ENCODE measurements at regions not wholly inside any gene's neighbourhood (a gene's known extent, or its start where the extent isn't known, plus 50 kb on each side); places are given as distances from the start of the nearest gene placed in this dataset.
"Not testable (repeated sequence)": the region's sequence is repeated elsewhere in the genome, so short reads cannot be mapped to it uniquely, and the experiment has no call there.

GRCh38 chr11:16542353-16542752 lies 186.0 kb upstream of the SOX6 start:
- no peak for DNase-seq (ENCODE audit: low read depth in 4 of 4, low spot score in 3 of 4)

GRCh38 chr11:16536513-16536912 lies 180.2 kb upstream of the SOX6 start:
- no peak for DNase-seq (ENCODE audit: low read depth in 4 of 4, low spot score in 3 of 4)

DNA sequence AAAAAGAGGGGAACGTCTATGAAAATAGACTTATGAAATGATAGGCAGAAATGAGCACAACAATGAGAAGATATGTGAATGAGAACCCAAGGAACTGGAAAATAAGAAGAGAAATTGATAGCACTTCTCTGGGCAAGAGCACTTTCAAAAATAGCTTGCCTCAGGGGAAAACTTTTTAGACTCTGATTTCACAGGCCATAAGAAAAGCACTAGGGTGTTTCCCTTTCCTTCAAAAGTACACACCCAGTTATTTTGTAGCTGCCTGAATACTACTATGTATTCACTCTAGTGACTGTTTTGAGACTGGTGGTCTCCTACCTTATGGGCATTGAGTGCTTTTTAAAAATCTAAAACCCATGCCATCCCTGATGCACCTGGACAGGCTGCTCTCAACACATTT lies 172.3 kb upstream of the SOX6 start:
- no peak for DNase-seq (ENCODE audit: low read depth in 4 of 4, low spot score in 3 of 4)

DNA sequence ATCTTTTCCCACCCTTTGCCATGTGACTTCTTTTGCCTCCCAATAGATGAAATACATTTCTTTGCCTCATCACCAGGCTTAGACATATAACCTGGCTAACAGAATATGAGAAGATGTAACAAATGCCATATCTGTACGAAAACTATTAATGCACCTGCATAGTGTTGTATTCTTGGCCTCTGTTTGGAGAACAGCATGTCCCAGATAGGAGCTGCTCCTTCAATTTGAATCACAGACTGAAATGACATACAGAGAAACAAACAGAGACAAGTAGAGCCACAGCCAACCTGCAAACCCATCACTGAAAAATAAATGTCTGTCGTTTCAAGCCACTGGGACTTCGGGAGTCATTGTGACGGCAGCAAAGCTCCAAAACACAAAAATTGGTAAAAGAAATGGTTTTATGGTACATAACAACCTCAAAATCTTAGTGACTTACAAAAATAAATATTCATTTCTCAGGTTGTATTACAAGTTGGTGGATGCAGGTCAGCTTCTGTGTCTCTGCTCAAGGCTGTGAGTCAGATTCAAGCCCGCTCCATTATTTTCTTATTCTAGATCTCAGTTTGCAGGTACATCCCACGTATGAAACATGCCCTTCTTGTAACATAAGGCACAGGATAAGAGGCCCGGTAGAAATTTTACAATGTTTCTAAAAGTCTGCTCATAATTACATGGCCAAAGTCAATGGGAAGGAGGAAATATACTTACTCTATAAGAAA lies 171.3 kb upstream of the SOX6 start:
- no peak for DNase-seq (ENCODE audit: low read depth in 4 of 4, low spot score in 3 of 4)

GRCh38 chr11:16526947-16527346 lies 170.6 kb upstream of the SOX6 start:
- DNase-seq (ENCODE audit: low read depth in 4 of 4, low spot score in 3 of 4): no peak

DNA sequence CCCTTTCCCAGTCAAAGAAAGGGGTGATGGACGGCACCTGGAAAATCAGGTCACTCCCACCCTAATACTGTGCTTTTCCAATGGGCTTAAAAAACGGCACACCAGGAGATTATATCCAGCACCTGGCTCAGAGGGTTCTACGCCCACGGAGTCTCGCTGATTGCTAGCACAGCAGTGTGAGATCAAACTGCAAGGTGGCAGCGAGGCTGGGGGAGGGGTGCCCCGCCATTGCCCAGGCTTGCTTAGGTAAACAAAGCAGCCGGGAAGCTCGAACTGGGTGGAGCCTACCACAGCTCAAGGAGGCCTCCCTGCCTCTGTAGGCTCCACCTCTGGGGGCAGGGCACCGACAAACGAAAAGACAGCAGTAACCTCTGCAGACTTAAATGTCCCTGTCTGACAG lies 164.4 kb upstream of the SOX6 start:
- not testable (repeated sequence) for DNase-seq (ENCODE audit: low read depth in 4 of 4, low spot score in 3 of 4)

- DNase-seq (ENCODE audit: low read depth in 4 of 4, low spot score in 3 of 4): no peak
These were observed 156.5 kb upstream of the SOX6 start for GRCh38 chr11:16512899-16513241.

DNA sequence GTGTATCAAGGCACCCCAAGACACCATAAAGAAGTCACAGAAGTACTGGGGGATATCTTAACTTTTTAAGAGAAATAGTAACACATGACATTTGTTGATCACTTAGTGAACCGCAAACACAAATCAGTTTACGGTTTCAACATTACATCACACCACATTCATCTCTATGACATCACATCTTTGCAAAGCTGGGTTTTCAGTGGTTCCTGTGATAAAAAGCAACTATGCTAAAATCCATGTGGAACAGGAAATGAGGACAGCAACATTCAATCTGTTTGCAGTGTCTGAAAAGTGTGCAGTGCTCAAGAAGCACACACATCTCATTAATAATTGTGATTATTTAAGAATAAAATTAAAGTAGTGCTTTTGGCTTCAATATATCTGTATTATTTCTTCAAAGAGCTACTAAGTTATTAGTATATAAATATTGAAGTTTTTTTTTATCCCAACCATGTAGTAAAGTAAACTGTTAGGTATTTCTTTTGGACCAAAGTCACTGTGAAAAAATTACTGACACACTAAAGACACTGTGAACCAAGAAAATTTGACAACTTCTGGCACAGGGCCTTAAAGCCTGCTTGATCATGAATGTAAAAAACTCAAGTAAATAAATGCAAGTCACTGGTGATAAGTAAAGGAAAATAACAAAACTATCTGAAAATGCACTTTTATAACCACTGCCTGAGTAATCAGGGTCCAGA lies 156.0 kb upstream of the SOX6 start:
- no peak for DNase-seq (ENCODE audit: low read depth in 4 of 4, low spot score in 3 of 4)

- DNase-seq (ENCODE audit: low read depth in 4 of 4, low spot score in 3 of 4): no peak
These were observed 155.1 kb upstream of the SOX6 start for GRCh38 chr11:16511116-16512114.

- no peak for DNase-seq (ENCODE audit: low read depth in 4 of 4, low spot score in 3 of 4)
These were observed 149.1 kb upstream of the SOX6 start for GRCh38 chr11:16505481-16505880.

GRCh38 chr11:16503891-16504290 lies 147.5 kb upstream of the SOX6 start:
- DNase-seq (ENCODE audit: low read depth in 4 of 4, low spot score in 3 of 4): not testable (repeated sequence)

- no peak for DNase-seq (ENCODE audit: low read depth in 4 of 4, low spot score in 3 of 4)
These were observed 138.8 kb upstream of the SOX6 start for GRCh38 chr11:16494918-16495691.

DNA sequence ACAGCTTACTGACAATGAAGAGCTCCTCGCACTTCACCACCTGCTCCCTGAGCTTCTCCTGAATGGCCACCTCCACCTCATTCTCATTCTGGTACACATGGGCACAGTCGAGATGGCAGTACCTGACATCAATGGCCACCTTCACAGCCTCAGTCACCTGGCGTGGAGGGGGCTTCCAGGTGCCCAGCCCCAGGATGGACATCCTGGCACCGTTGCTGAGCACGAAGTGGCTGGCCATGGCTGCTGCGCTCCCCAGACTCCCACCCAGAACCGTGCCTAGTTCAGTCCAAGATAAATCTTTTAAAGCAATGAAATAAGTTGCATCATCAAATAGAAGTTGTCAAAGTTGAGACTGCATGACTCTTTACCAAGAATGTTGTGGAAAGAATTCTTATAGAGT lies 128.1 kb upstream of the SOX6 start:
- DNase-seq (ENCODE audit: low read depth in 4 of 4, low spot score in 3 of 4): no peak

GRCh38 chr11:16474659-16475058 lies 118.3 kb upstream of the SOX6 start:
- DNase-seq (ENCODE audit: low read depth in 4 of 4, low spot score in 3 of 4): no peak

DNA sequence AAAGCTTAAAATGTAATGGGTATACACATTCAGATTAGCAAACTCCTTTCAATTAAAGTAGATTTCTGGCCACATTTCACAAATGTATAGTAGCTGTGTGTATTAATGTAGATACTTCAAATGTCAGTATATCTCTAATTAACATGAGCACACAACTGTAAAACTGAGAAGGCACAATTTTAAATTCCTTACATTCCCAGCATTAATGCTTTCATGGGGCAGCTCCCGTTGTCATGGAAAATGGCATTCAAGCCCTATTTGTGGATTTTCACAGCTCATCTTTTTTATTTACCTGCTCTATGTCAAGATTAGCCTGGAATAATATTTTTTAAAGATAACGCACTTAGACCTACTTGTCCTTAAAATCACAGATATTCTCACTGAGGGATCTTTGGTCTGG lies 113.6 kb upstream of the SOX6 start:
- DNase-seq (ENCODE audit: low read depth in 4 of 4, low spot score in 3 of 4): no peak

DNA sequence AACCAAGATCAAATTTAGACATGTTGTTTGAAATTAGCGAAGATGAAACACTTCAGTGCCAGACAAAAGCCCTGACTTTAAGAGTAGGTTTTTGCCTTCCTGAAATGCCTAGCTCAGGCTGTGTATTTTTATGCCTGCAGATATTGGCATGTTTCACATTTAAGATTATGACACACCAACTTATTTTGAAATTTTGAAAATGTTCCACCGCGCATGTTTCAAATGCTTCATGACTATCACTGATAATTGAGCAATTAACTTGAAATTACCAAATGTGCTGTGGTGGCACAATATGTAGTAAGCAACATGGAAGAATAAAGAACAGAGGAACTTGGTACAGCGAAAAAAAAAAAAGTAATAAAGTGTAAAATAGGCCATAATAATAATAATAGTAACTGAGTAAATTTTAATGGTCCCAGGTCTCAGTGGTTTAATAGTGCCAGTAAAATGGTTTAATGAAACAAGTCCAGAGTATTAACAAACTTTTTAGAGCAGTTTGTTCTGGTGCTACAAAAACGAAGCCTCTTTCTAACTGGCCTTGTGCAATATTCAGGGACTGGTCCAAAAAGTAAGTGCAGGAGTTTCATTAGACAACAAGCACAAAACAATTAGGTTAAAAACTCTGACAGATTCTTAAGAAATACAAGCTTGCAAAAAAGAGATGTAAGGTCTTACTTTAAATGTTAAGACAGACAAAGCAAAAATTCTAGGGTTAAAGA lies 112.5 kb upstream of the SOX6 start:
- DNase-seq (ENCODE audit: low read depth in 4 of 4, low spot score in 3 of 4): no peak

- DNase-seq (ENCODE audit: low read depth in 4 of 4, low spot score in 3 of 4): no peak
These were observed 104.2 kb upstream of the SOX6 start for GRCh38 chr11:16460508-16460907.

DNA sequence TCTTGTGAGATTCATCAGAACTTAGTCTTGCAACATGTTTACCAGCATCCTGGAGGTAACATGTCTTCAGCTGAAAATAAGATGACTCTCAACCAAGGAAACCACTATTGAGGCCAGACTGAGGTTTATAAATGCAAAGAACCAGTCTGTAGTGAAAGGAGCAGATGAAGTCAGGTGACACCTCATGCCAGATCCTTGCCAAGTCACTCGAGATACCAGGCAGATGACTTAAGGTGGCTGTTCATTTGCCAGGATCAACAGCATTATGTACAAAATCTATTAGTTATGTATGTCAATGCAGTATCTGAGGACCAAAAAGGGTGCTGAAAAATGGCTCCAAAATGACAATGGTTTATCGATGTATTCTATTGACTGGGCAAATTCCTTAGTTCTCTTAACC lies 100.0 kb upstream of the SOX6 start:
- no peak for DNase-seq (ENCODE audit: low read depth in 4 of 4, low spot score in 3 of 4)

DNA sequence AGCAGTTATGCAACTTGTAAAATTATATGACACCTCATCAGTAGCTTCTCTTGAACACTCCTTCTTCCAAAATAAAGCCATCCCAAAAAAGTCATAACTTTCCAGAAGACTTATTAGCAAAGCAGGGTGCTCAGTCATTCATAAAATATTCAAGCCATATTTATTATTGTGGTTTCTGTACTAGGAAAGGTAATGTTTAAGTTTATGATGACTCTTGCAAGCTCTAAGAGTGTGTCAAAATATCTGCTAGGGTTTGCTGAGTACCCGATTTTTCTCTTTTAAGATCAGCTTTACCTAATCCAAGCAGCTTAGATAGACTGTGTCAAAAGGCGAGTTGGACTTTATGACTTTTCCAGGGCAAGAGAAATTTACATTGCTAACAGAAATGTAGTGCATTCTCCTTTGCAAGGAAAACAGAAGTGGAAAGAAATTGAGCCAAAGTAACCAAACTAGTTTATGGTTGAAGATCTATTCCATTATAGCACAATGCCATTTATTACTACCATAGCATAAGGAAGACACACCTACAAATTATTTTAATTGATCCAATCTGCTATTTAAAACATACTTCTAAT lies 98.0 kb upstream of the SOX6 start:
- no peak for DNase-seq (ENCODE audit: low read depth in 4 of 4, low spot score in 3 of 4)
